RKO (cell line): ENCODE measurements at regions not wholly inside any gene's neighbourhood (a gene's known extent, or its start where the extent isn't known, plus 50 kb on each side); places are given as distances from the start of the nearest gene placed in this dataset.
"Not testable (repeated sequence)": the region's sequence is repeated elsewhere in the genome, so short reads cannot be mapped to it uniquely, and the experiment has no call there.

Source experiments
- DNase-seq: peaks from one replicate; pipeline ENCODE4 v3.0.0-alpha.2; 2016; ENCODE audit warnings: low spot score

- DNase-seq, result no peak
These were observed 154.1 kb downstream of the SH3BP4 start for GRCh38 chr2:235105821-235106359.

GRCh38 chr2:235106874-235107639, 155.2 kb downstream of the SH3BP4 start:
- peak; percentile 63 for DNase-seq

GRCh38 chr2:235107640-235107951, 155.8 kb downstream of the SH3BP4 start:
- DNase-seq, result no peak

DNA sequence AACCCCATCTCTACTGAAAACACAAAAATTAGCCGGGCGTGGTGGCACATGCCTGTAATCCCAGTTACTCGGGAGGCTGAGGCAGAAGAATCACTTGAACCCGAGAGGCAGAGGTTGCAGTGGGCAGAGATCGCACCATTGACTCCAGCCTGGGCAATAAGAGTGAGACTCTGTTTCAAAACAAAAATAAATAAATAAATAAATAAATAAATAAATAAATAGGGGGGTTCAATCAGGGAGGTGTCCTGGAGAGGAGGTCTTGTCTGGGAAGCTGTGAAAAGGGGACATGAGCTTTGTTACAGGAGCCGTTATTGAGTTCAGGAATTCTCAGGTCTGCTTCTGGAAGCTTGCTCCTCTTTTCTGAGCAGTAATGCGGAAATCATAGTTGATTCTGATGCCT, 157.7 kb downstream of the SH3BP4 start:
- not testable (repeated sequence) for DNase-seq

- DNase-seq, result no peak
These were observed 160.5 kb downstream of the SH3BP4 start for GRCh38 chr2:235112365-235112764.

GRCh38 chr2:235113854-235114253, 162.0 kb downstream of the SH3BP4 start:
- no peak for DNase-seq

GRCh38 chr2:235114286-235114685, 162.5 kb downstream of the SH3BP4 start:
- no peak for DNase-seq

DNA sequence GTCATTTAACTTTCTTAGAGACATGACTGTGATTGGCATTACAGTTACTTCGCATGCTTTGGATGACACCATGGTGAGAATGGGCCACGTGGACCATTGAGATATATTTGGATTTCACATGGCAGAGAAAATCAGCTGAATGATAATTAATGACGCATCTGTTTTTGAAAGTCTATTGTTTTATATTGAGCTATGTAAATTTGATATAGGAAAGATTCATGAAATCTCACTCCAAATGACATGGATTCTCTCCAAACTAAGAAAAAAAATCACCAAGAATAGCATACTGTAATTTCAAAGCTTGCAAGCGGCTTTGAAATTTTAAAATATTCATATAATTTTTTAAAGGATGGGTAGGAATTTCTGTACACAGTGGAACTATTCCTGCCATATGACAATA, 163.7 kb downstream of the SH3BP4 start:
- DNase-seq, result no peak

DNA sequence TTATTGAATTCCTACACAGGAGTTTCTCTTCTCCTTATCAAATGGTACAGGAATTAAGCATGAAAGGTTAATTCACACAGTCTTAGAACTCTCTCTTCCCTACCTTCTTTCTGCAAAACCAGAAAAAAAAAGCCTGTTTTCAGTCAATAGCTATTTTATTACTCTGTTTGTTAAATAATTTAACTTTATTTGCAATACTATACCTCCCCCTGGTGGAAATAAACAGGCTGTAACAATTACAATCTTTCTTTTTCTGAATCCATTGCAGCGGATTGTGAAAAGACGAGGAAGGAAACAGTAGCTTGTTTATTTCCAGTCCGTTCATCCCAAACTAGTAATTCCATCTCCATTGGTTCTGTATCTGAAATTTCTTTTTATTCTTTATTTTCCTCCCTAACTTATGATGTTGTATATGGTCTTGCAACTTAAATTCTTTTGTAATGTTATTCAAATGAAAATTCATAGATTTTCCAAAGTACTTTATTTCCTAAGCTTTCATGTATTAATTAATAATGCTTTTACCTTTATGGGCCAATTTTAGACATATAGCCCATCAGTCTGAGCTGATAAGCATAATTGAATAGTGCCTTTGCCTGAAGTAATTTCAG, 165.2 kb downstream of the SH3BP4 start:
- peak; percentile 57 for DNase-seq

DNA sequence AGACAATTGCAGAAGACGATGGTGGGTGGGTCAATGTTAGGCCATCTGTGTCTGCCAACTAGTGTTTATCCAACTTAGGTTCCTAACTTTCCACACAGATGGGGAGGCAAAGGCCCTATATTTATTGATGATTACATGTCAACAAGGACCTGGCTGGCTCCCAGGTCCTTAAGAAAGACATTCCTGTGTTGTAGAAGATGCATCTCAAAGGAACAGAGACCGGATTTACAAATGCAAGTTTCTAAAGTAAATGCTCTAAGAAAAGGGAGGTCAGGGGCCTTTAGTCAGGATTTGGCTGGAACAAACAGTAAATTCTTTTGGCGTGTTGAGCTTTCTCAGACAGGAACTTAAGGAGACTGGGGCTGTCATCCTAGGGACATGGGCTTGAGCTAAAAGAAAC, 175.0 kb downstream of the SH3BP4 start:
- no peak for DNase-seq

DNA sequence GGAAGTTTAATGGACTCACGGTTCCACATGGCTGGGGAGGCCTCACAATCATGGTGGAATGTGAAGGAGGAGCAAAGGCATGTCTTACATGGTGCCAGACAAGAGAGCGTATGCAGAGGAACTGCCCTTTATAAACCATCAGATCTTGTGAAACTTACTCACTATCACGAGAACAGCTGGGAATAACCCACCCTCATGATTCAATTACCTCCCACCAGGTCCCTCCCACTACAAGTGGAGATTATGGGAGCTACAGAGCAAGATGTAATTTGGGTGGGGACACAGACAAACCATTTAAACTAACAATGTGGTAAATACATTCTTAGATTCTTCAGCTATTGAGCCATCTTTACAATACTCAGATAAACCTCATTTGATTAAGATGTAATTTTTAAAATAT, 176.1 kb downstream of the SH3BP4 start:
- no peak for DNase-seq

GRCh38 chr2:235129850-235130249, 178.0 kb downstream of the SH3BP4 start:
- DNase-seq, result no peak

DNA sequence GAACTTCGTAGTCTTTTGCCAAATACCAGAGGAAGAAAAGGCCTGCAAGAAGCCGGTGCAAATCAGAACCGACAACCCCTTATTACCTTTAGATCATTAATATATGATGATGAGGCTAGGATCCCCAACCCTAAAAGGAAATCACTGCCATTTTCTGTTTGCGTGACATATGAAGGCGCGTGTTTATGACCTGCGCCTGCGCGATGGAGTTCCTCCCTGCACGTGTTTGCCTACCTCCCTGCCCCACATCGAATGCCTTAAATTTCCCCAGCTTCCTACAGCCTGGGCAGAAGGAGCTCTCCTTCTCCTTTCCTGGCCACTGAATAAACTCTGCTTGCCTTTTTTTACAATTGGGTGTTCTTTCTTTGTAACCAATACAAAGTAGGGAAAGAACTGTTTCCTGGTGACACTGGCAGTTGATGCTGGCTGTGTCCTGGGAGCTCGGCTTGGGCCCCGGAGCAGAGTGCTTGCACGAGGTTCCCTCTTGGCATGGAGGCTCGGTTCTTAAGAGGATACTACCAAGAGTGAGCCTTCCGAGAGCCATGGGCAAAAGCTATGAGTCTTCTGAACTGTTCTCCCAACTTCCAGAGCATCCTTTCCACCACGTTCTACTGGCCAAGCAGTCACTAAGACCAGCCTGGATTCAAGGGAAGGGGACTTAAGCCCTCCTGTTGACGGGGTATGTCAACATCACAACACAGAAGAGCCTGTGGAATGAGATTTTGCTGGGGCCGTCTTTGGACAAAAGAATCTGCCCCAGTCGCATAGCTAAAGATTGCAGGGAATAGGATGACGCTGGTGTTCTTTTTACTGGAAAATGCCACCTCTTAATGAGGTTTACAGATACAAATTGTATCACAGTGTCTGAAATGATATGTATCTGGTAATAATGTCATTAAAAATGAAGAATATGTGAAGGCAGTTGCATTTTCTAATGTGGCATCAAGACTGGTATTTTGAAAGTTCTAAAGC, 179.8 kb downstream of the SH3BP4 start:
- no peak for DNase-seq

GRCh38 chr2:235132651-235133050, 180.8 kb downstream of the SH3BP4 start:
- DNase-seq, result no peak

GRCh38 chr2:235133837-235134236, 182.0 kb downstream of the SH3BP4 start:
- no peak for DNase-seq

GRCh38 chr2:235134420-235134819, 182.6 kb downstream of the SH3BP4 start:
- no peak for DNase-seq

- DNase-seq, result no peak
These were observed 183.6 kb downstream of the SH3BP4 start for GRCh38 chr2:235135195-235135965.

DNA sequence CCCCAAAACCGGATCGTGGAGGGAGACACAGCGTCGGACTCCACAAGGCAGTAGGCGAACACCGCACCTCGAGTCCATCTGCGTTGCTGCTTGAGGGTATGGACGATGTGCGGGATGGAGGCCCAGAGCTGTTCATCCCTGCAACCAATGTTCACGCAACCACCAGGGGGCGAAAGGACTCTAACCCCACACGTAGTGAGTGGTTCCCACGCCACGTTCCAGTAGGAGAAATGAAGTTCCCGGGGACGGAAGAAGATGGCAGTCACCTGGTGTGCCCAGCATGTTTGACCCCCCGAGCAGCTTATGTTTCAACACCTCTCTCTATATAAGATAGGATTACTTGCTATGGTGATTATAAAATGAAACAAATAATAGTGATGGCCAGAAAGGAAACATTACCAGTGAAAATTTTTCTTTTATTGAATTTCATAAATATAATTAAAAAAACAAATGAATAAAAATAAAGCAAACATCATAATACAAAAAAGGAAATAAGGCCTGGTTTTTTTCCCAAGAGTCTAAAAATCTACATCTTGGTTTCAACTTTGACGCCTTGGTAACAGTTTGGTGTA, 184.3 kb downstream of the SH3BP4 start:
- peak; percentile 56 for DNase-seq

DNA sequence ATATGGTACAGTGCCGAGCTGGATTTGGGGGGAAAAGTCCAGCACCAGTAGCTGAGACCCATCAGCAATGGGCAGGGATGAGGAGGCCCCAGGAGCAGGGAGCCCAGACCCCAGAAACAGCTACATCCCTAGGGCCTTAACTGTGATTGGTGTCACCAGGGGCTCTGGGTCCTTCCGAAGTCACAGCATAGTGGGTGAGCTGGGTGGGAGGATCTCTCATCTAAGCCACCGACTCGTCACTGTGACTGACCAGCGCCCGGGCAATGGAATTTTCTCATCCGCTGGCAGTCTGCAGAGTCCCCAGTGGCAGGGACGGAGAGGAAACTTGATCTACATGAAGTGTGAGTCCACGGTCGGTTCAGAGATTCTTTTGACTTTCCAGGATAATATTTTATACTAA, 186.5 kb downstream of the SH3BP4 start:
- no peak for DNase-seq

GRCh38 chr2:235139956-235140800, 188.4 kb downstream of the SH3BP4 start:
- DNase-seq, result no peak

DNA sequence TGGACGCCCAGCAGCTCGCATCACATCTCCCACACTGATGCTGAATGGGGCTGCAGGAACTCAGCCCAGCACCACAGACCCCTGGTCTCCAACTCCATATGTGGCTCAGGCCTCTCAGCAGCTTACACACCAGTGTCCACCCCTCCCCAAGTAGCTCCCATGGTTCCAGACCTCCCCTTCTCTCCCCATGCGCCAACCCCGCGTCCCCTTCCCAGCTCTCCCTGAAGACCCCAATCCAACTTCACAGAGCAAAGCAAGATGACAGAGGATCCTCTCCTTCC, 188.9 kb downstream of the SH3BP4 start:
- DNase-seq, result no peak
